ENCODE measurements at regions not wholly inside any gene's neighbourhood (a gene's known extent, or its start where the extent isn't known, plus 50 kb on each side); places are given as distances from the start of the nearest gene placed in this dataset.
"Not testable (repeated sequence)": the region's sequence is repeated elsewhere in the genome, so short reads cannot be mapped to it uniquely, and the experiment has no call there.

GRCh38 chr11:71638801-71639519 lies 56.3 kb upstream of the KRTAP5-11 start:
- in situ Hi-C loops (cut with MboI; ENCODE audit: low pct_unique_long_range_greater_than_20kb in 2 of 9, low sequenced_read_pairs in 9 of 9, unreplicated experiment in 9 of 9); H3K27ac ChIP-seq; H3K4me1 ChIP-seq (replicated peaks in 1 of 2); ATAC-seq (replicated peaks in 6 of 8): not testable (repeated sequence)
- 20 to 100% (median 83%) methylated on average over 1 to 3 of the region's 48 CpGs; no CpG with 5 or more reads in 7 of the 10 experiments for WGBS, 10 experiments
- peak overlapping the region; percentile 17 to 26 (median 23) for H3K4me3 ChIP-seq

DNA sequence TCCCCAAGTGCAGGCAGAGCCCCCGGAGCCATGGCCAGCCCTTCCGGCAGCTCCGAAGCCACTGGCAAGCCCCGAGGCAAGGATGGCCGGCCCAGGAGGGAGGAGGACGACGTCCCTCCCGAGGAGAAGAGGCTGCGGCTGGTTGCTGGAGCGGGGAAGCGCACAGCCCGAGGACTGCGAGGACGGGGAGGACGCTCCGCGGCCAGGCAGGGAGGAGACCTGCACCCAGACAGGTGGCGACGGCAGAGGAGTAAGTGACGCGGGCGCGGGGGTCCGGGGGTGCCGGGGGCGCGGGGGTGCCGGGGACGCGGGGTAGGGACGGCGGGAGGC lies 56.8 kb upstream of the KRTAP5-11 start:
- H3K4me1 ChIP-seq (replicated peaks in 1 of 2); in situ Hi-C loops (cut with MboI; ENCODE audit: low pct_unique_long_range_greater_than_20kb in 2 of 9, low sequenced_read_pairs in 9 of 9, unreplicated experiment in 9 of 9); ATAC-seq (replicated peaks in 6 of 8); H3K27ac ChIP-seq: not testable (repeated sequence)
- no CpG with 5 or more reads among the region's 32 CpGs for WGBS, 10 experiments
- H3K4me3 ChIP-seq, result peak overlapping the region; percentile 17 to 26 (median 23)

- H3K4me3 ChIP-seq; ATAC-seq (replicated peaks in 6 of 8); H3K27ac ChIP-seq; in situ Hi-C loops (cut with MboI; ENCODE audit: low pct_unique_long_range_greater_than_20kb in 2 of 9, low sequenced_read_pairs in 9 of 9, unreplicated experiment in 9 of 9); H3K4me1 ChIP-seq (replicated peaks in 1 of 2): not testable (repeated sequence)
- no CpG with 5 or more reads among the region's 19 CpGs for WGBS, 10 experiments
Measured at GRCh38 chr11:71639916-71640315, 57.2 kb upstream of the KRTAP5-11 start.

GRCh38 chr11:71647078-71647477 lies 64.4 kb upstream of the KRTAP5-11 start:
- WGBS, 10 experiments, result 0 to 100% (median 60%) methylated on average over 1 of the region's 5 CpGs; no CpG with 5 or more reads in 7 of the 10 experiments
- H3K4me3 ChIP-seq; ATAC-seq (replicated peaks in 6 of 8); in situ Hi-C loops (cut with MboI; ENCODE audit: low pct_unique_long_range_greater_than_20kb in 2 of 9, low sequenced_read_pairs in 9 of 9, unreplicated experiment in 9 of 9); H3K27ac ChIP-seq; H3K4me1 ChIP-seq (replicated peaks in 1 of 2): not testable (repeated sequence)

- H3K27ac ChIP-seq; in situ Hi-C loops (cut with MboI; ENCODE audit: low pct_unique_long_range_greater_than_20kb in 2 of 9, low sequenced_read_pairs in 9 of 9, unreplicated experiment in 9 of 9); H3K4me1 ChIP-seq (replicated peaks in 1 of 2); ATAC-seq (replicated peaks in 6 of 8); H3K4me3 ChIP-seq: not testable (repeated sequence)
- WGBS, 10 experiments, result 100% methylated on average over 1 of the region's 5 CpGs; no CpG with 5 or more reads in 9 of the 10 experiments
Measured at GRCh38 chr11:71652998-71653397, 70.3 kb upstream of the KRTAP5-11 start.

- 80% methylated on average over 1 of the region's 3 CpGs; no CpG with 5 or more reads in 9 of the 10 experiments for whole genome bisulfite sequencing, 10 experiments
- H3K4me3 ChIP-seq; H3K4me1 ChIP-seq (replicated peaks in 1 of 2); in situ Hi-C loops (cut with MboI; ENCODE audit: low pct_unique_long_range_greater_than_20kb in 2 of 9, low sequenced_read_pairs in 9 of 9, unreplicated experiment in 9 of 9); ATAC-seq (replicated peaks in 6 of 8); H3K27ac ChIP-seq: not testable (repeated sequence)
Measured at GRCh38 chr11:71654423-71654822, 71.7 kb upstream of the KRTAP5-11 start.

GRCh38 chr11:71655041-71655440 lies 72.4 kb upstream of the KRTAP5-11 start:
- ATAC-seq (replicated peaks in 6 of 8); H3K4me1 ChIP-seq (replicated peaks in 1 of 2); H3K4me3 ChIP-seq; in situ Hi-C loops (cut with MboI; ENCODE audit: low pct_unique_long_range_greater_than_20kb in 2 of 9, low sequenced_read_pairs in 9 of 9, unreplicated experiment in 9 of 9); H3K27ac ChIP-seq: not testable (repeated sequence)
- no CpG with 5 or more reads among the region's 7 CpGs for WGBS, 10 experiments

- H3K4me1 ChIP-seq (replicated peaks in 1 of 2); H3K4me3 ChIP-seq; ATAC-seq (replicated peaks in 6 of 8); H3K27ac ChIP-seq; in situ Hi-C loops (cut with MboI; ENCODE audit: low pct_unique_long_range_greater_than_20kb in 2 of 9, low sequenced_read_pairs in 9 of 9, unreplicated experiment in 9 of 9): not testable (repeated sequence)
- WGBS, 10 experiments, result no CpG with 5 or more reads among the region's 5 CpGs
Measured at GRCh38 chr11:71656513-71656912, 73.8 kb upstream of the KRTAP5-11 start.

- H3K4me1 ChIP-seq (replicated peaks in 1 of 2); H3K4me3 ChIP-seq; H3K27ac ChIP-seq; in situ Hi-C loops (cut with MboI; ENCODE audit: low pct_unique_long_range_greater_than_20kb in 2 of 9, low sequenced_read_pairs in 9 of 9, unreplicated experiment in 9 of 9); ATAC-seq (replicated peaks in 6 of 8): not testable (repeated sequence)
- WGBS, 10 experiments, result no CpG with 5 or more reads among the region's 3 CpGs
Measured at GRCh38 chr11:71664941-71665340, 82.3 kb upstream of the KRTAP5-11 start.

DNA sequence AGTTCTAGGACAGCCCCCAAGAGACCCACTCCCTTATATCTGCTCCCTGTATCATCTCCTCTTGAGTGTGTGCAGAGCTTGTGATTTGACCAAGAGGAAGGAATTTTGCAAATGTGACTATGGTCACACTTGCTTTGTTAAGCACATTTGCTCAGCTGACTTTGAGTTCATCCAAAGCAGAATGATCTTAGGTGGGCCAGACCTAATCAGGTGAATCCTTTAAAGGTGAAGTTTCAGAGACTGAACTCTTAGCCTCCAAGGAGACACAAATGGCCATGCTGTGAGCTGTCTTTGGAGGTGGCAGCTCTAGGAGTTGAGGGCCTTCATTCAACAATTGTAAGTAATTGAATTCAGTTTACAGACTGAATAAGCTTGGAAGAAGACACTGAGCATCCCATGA lies 115.4 kb upstream of the KRTAP5-11 start:
- ATAC-seq (replicated peaks in 6 of 8); in situ Hi-C loops (cut with MboI; ENCODE audit: low pct_unique_long_range_greater_than_20kb in 2 of 9, low sequenced_read_pairs in 9 of 9, unreplicated experiment in 9 of 9); H3K4me3 ChIP-seq; H3K4me1 ChIP-seq (replicated peaks in 1 of 2); H3K27ac ChIP-seq: not testable (repeated sequence)

GRCh38 chr11:71698961-71699360 lies 116.3 kb upstream of the KRTAP5-11 start:
- 75 to 100% methylated on average over 1 to 2 of the region's 2 CpGs; no CpG with 5 or more reads in 8 of the 10 experiments for WGBS, 10 experiments
- H3K27ac ChIP-seq; ATAC-seq (replicated peaks in 6 of 8); H3K4me1 ChIP-seq (replicated peaks in 1 of 2); H3K4me3 ChIP-seq; in situ Hi-C loops (cut with MboI; ENCODE audit: low pct_unique_long_range_greater_than_20kb in 2 of 9, low sequenced_read_pairs in 9 of 9, unreplicated experiment in 9 of 9): not testable (repeated sequence)

DNA sequence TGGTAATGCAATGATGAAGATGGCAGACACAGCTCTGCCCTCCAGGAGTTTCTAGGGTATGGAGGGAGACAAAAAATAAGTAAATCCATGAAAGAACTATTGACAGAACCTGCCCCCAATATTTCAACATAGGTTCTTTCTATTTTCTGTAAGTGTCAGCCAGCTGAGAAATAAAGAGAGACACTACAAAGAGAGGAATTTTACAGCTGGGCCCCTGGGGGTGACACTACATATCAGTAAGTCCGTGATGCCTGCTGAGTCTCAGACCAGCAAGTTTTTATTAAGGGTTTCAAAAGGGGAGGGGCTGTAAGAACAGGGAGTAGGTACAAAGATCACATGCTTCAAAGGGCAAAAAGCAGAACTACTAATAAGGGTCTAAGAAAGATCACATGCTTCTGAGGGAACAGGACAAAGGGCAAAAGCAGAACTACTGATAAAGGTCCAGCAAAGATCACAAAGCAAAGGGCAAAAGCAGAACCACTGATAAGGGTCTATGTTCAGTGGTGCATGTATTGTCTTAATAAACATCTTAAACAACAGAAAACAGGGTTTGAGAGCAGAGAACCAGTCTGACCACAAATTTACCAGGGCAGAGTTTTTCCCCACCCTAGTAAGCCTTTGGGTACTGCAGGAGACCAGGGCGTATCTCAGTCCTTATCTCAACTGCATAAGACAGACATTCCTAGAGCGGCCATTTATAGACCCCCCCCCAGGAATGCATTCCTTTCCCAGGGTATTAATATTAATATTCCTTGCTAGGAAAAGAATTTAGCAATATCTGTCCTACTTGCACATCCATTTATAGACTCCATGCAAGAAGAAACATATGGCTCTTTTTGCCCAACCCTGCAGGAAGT lies 119.0 kb upstream of the KRTAP5-11 start:
- H3K4me1 ChIP-seq (replicated peaks in 1 of 2); H3K4me3 ChIP-seq; in situ Hi-C loops (cut with MboI; ENCODE audit: low pct_unique_long_range_greater_than_20kb in 2 of 9, low sequenced_read_pairs in 9 of 9, unreplicated experiment in 9 of 9); ATAC-seq (replicated peaks in 6 of 8); H3K27ac ChIP-seq: not testable (repeated sequence)
- WGBS, 10 experiments, result 0 to 67% methylated on average over 1 of the region's 3 CpGs; no CpG with 5 or more reads in 8 of the 10 experiments

DNA sequence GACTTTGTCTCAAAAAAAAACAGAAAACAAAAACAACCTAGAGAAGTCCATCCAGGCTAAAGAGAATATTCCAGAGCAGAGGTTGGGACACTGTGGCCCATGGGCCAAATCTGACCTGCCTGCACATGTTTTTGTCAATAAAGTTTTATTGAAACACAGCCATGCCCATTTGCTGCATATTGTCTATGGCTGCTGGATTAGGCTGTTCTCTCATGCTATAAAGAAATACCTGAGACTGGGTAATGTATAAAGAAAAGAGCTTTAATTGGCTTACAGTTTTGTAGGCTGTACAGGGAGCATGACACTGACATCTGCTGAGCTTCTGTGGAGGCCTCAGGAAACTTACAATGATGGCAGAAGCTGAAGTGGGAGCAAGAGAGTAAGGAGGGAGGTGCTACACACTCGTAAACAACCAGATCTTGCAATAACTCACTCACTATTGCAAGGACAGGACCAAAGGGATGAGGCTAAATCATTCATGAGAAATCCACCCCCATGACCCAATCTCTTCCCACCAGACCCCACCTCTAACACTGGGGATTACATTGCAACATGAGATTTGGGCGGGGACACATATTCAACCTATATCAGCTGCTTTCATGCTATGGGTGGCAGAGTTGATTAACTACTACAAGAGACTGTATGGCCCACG lies 122.5 kb upstream of the KRTAP5-11 start:
- WGBS, 10 experiments, result no CpG with 5 or more reads among the region's 3 CpGs
- H3K4me3 ChIP-seq; in situ Hi-C loops (cut with MboI; ENCODE audit: low pct_unique_long_range_greater_than_20kb in 2 of 9, low sequenced_read_pairs in 9 of 9, unreplicated experiment in 9 of 9); ATAC-seq (replicated peaks in 6 of 8); H3K4me1 ChIP-seq (replicated peaks in 1 of 2); H3K27ac ChIP-seq: not testable (repeated sequence)

All from motor neuron (in vitro differentiated cells).